ENCODE measurements at regions not wholly inside any gene's neighbourhood (a gene's known extent, or its start where the extent isn't known, plus 50 kb on each side); places are given as distances from the start of the nearest gene placed in this dataset.

GRCh38 chr10:121690152-121690848 lies 92.1 kb upstream of the FGFR2 start:
- no peak for DNase-seq (ENCODE audit: low read depth)
- Histone ChIP-seq H3K36me3 (ENCODE audit: control insufficient read depth, insufficient read depth, low read length, severe bottlenecking) (no peaks in the 10 kb centered on the region), H3K4me1 (ENCODE audit: control insufficient read depth, insufficient read depth, low read length) (no peaks in the 10 kb centered on the region), H3K9ac (ENCODE audit: low read length) (no peak overlapping the region), H3K27me3 (replicated peaks; ENCODE audit: control insufficient read depth, insufficient read depth, low read length) (peaks cover 38% of the 10 kb centered on the region), H3K4me3 (ENCODE audit: low read length) (no peak overlapping the region), H3K9me3 (ENCODE audit: control insufficient read depth, low read length) (no peaks in the 10 kb centered on the region)

GRCh38 chr10:121687095-121687813 lies 89.0 kb upstream of the FGFR2 start:
- Histone ChIP-seq H3K27me3 (replicated peaks; ENCODE audit: control insufficient read depth, insufficient read depth, low read length) (peaks cover 31% of the 10 kb centered on the region), H3K36me3 (ENCODE audit: control insufficient read depth, insufficient read depth, low read length, severe bottlenecking) (no peaks in the 10 kb centered on the region), H3K9me3 (ENCODE audit: control insufficient read depth, low read length) (no peaks in the 10 kb centered on the region), H3K4me1 (ENCODE audit: control insufficient read depth, insufficient read depth, low read length) (no peaks in the 10 kb centered on the region), H3K9ac (ENCODE audit: low read length) (no peak overlapping the region), H3K4me3 (ENCODE audit: low read length) (no peak overlapping the region)
- no peak for DNase-seq (ENCODE audit: low read depth)

- H3K4me1 ChIP-seq (ENCODE audit: control insufficient read depth, insufficient read depth, low read length) = no peaks in the 10 kb centered on the region
- H3K9ac ChIP-seq (ENCODE audit: low read length) = no peak overlapping the region
- H3K27me3 ChIP-seq (replicated peaks; ENCODE audit: control insufficient read depth, insufficient read depth, low read length) = peaks cover 39% of the 10 kb centered on the region
- no peaks in the 10 kb centered on the region for H3K36me3 ChIP-seq (ENCODE audit: control insufficient read depth, insufficient read depth, low read length, severe bottlenecking)
- no peak overlapping the region for H3K4me3 ChIP-seq (ENCODE audit: low read length)
- no peaks in the 10 kb centered on the region for H3K9me3 ChIP-seq (ENCODE audit: control insufficient read depth, low read length)
- DNase-seq (ENCODE audit: low read depth) = no peak
These were observed 86.0 kb upstream of the FGFR2 start for GRCh38 chr10:121684276-121684675.

DNA sequence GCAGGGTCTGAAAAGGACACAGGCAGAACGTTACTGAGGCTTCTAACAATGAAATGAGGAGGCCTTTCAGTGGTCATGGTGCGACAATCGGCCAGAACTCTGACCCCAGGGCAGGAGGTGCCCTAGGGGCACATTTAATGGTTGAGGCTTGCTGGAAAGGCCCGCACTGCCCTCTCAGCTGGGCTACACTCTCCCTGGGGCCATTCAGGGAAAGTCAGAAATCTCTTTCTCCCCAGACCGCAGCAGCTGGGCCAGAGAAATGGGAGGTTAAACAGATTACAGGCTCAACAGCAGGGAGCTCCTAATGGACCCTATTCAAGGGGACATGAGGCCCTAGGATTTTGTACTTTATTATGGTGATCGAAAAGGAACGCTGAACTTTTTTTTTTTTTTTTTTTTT lies 85.6 kb upstream of the FGFR2 start:
- H3K4me1 ChIP-seq (ENCODE audit: control insufficient read depth, insufficient read depth, low read length) = no peaks in the 10 kb centered on the region
- no peak for DNase-seq (ENCODE audit: low read depth)

DNA sequence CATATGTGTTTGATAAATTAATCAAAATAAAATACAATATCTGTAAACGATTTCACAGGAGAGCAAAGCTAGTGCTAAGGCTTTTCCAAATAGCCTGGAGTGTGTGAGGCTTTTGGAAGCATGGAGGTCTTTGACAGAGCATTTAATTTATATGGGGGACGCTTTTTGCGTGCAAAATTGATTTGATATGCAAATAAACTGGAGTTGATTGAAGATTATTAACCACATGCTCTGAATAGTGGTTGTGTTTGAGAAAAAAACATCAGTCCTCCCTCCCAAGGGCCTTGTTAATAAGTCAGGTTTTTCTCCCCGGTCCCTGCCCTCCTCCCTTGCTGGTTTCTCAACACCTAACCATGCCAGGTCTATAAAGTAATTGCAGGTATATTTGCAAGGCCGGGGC lies 85.1 kb upstream of the FGFR2 start:
- no peak for DNase-seq (ENCODE audit: low read depth)
- Histone ChIP-seq H3K36me3 (ENCODE audit: control insufficient read depth, insufficient read depth, low read length, severe bottlenecking) (no peaks in the 10 kb centered on the region), H3K4me3 (ENCODE audit: low read length) (no peak overlapping the region), H3K4me1 (ENCODE audit: control insufficient read depth, insufficient read depth, low read length) (no peaks in the 10 kb centered on the region), H3K27me3 (replicated peaks; ENCODE audit: control insufficient read depth, insufficient read depth, low read length) (peaks cover 36% of the 10 kb centered on the region), H3K9ac (ENCODE audit: low read length) (no peak overlapping the region), H3K9me3 (ENCODE audit: control insufficient read depth, low read length) (peaks cover 8% of the 10 kb centered on the region)

More for the DNA sequence above, 85.6 kb upstream of the FGFR2 start:
- Histone ChIP-seq H3K9ac (ENCODE audit: low read length) (no peak overlapping the region), H3K4me3 (ENCODE audit: low read length) (no peak overlapping the region), H3K27me3 (replicated peaks; ENCODE audit: control insufficient read depth, insufficient read depth, low read length) (peaks cover 41% of the 10 kb centered on the region), H3K36me3 (ENCODE audit: control insufficient read depth, insufficient read depth, low read length, severe bottlenecking) (no peaks in the 10 kb centered on the region), H3K9me3 (ENCODE audit: control insufficient read depth, low read length) (peaks cover 3% of the 10 kb centered on the region)

DNA sequence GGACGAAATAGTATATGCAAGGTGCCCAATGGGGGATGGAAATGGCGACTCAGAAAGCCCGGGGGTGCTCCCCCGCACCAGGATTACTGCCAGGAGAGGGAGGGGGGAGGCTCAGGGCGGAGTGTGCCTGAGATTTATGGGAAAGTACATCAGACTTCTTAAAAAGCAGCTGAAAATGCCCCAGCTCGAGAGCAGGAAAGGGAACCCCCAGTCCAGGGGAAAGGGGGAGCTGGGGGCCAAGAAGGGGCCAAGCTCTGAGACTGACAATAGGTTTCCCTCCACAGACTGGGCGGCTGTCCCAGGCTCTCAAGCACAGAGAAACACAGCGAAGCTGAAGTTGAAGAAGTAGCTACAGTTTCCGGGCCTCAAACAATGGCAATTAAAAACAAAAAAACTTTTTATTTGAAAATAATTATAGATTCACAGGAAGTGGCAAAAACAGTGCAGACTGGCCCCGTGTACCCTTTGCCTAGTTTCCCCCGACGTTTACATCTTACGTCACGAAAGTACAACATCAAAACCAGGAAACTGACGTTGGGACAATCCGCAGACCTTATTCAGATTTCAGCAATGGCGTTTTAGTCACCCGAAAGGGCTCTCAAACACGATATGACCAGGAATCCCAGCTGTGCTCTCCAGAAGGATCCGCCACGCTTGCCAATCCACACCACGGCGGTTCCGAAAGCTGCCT lies 83.9 kb upstream of the FGFR2 start:
- Histone ChIP-seq H3K36me3 (ENCODE audit: control insufficient read depth, insufficient read depth, low read length, severe bottlenecking) (no peaks in the 10 kb centered on the region), H3K9me3 (ENCODE audit: control insufficient read depth, low read length) (peaks cover 11% of the 10 kb centered on the region), H3K9ac (ENCODE audit: low read length) (no peak overlapping the region), H3K27me3 (replicated peaks; ENCODE audit: control insufficient read depth, insufficient read depth, low read length) (peaks cover 27% of the 10 kb centered on the region), H3K4me3 (ENCODE audit: low read length) (no peak overlapping the region), H3K4me1 (ENCODE audit: control insufficient read depth, insufficient read depth, low read length) (no peaks in the 10 kb centered on the region)
- no peak for DNase-seq (ENCODE audit: low read depth)

GRCh38 chr10:121680879-121681655 lies 82.8 kb upstream of the FGFR2 start:
- Histone ChIP-seq H3K9ac (ENCODE audit: low read length) (no peak overlapping the region), H3K4me1 (ENCODE audit: control insufficient read depth, insufficient read depth, low read length) (no peaks in the 10 kb centered on the region), H3K4me3 (ENCODE audit: low read length) (no peak overlapping the region), H3K9me3 (ENCODE audit: control insufficient read depth, low read length) (peaks cover 11% of the 10 kb centered on the region), H3K36me3 (ENCODE audit: control insufficient read depth, insufficient read depth, low read length, severe bottlenecking) (no peaks in the 10 kb centered on the region), H3K27me3 (replicated peaks; ENCODE audit: control insufficient read depth, insufficient read depth, low read length) (peaks cover 21% of the 10 kb centered on the region)
- no peak for DNase-seq (ENCODE audit: low read depth)

- Histone ChIP-seq H3K36me3 (ENCODE audit: control insufficient read depth, insufficient read depth, low read length, severe bottlenecking) (no peaks in the 10 kb centered on the region), H3K4me1 (ENCODE audit: control insufficient read depth, insufficient read depth, low read length) (no peaks in the 10 kb centered on the region), H3K4me3 (ENCODE audit: low read length) (no peak overlapping the region), H3K9me3 (ENCODE audit: control insufficient read depth, low read length) (peaks cover 15% of the 10 kb centered on the region), H3K27me3 (replicated peaks; ENCODE audit: control insufficient read depth, insufficient read depth, low read length) (peaks cover 14% of the 10 kb centered on the region), H3K9ac (ENCODE audit: low read length) (no peak overlapping the region)
- no peak for DNase-seq (ENCODE audit: low read depth)
These were observed 81.7 kb upstream of the FGFR2 start for GRCh38 chr10:121679916-121680315.

DNA sequence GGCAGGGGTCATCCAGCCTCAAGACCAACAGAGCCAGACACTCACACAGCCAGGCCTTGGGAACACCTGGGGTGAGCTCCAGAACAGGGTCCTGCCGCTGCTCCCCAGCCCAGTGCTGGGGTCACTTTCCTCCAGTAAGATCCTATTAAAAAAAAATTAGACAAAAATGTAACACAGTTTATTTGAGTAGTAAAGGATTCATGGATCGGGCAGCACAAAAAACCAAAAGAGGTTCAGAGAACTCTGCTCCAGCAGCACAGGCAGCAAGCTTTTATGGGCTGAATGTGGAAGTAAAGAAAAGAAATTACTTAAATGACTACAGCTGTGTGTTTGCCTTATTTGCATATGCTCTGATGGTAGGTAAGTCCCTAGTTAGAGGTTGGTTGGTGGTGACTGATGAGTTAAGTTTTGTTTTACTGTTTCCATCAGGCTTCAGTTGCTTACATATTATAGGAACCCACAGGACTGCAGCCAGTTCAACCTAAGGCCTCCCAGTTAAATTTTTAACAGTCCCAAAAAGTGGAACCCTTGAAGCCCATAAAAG lies 80.5 kb upstream of the FGFR2 start:
- Histone ChIP-seq H3K9ac (ENCODE audit: low read length) (no peak overlapping the region), H3K27me3 (replicated peaks; ENCODE audit: control insufficient read depth, insufficient read depth, low read length) (peaks cover 11% of the 10 kb centered on the region), H3K9me3 (ENCODE audit: control insufficient read depth, low read length) (peaks cover 21% of the 10 kb centered on the region), H3K4me3 (ENCODE audit: low read length) (no peak overlapping the region), H3K36me3 (ENCODE audit: control insufficient read depth, insufficient read depth, low read length, severe bottlenecking) (no peaks in the 10 kb centered on the region), H3K4me1 (ENCODE audit: control insufficient read depth, insufficient read depth, low read length) (no peaks in the 10 kb centered on the region)
- DNase-seq (ENCODE audit: low read depth) = no peak

DNA sequence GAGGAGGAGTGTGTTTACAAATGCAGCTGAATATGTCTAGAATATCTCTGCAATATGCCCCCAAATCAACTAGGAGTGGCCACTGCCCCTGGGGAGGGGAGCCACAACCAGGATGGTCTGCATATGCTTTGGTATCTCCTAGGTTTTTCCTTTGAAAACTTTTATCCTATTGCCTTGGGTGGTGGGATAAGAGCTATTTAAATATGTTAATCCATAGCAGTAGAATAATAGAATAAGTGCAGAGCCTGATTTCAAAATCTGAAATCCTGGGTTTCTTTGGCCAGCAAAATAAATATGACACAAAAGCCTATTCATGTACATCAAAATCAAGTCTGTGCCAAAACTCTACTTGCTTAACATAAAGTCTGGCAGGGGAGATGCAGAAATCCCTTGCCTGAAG lies 79.6 kb upstream of the FGFR2 start:
- Histone ChIP-seq H3K9me3 (ENCODE audit: control insufficient read depth, low read length) (peaks cover 21% of the 10 kb centered on the region), H3K27me3 (replicated peaks; ENCODE audit: control insufficient read depth, insufficient read depth, low read length) (peaks cover 11% of the 10 kb centered on the region), H3K4me3 (ENCODE audit: low read length) (no peak overlapping the region), H3K9ac (ENCODE audit: low read length) (no peak overlapping the region), H3K36me3 (ENCODE audit: control insufficient read depth, insufficient read depth, low read length, severe bottlenecking) (no peaks in the 10 kb centered on the region), H3K4me1 (ENCODE audit: control insufficient read depth, insufficient read depth, low read length) (no peaks in the 10 kb centered on the region)
- no peak for DNase-seq (ENCODE audit: low read depth)

GRCh38 chr10:121675344-121675743 lies 77.1 kb upstream of the FGFR2 start:
- no peaks in the 10 kb centered on the region for H3K4me1 ChIP-seq (ENCODE audit: control insufficient read depth, insufficient read depth, low read length)
- peaks cover 10% of the 10 kb centered on the region for H3K27me3 ChIP-seq (replicated peaks; ENCODE audit: control insufficient read depth, insufficient read depth, low read length)

More at GRCh38 chr10:121675344-121675743, 77.1 kb upstream of the FGFR2 start:
- H3K9me3 ChIP-seq (ENCODE audit: control insufficient read depth, low read length) = peaks cover 21% of the 10 kb centered on the region
- H3K9ac ChIP-seq (ENCODE audit: low read length) = no peak overlapping the region
- no peak overlapping the region for H3K4me3 ChIP-seq (ENCODE audit: low read length)
- DNase-seq (ENCODE audit: low read depth) = no peak
- H3K36me3 ChIP-seq (ENCODE audit: control insufficient read depth, insufficient read depth, low read length, severe bottlenecking) = no peaks in the 10 kb centered on the region
